GM21526 (cell line): ENCODE measurements at regions not wholly inside any gene's neighbourhood (a gene's known extent, or its start where the extent isn't known, plus 50 kb on each side); places are given as distances from the start of the nearest gene placed in this dataset.

Experiments
- ATAC-seq: cut with Tn5 transposase; IDR thresholded peaks from one replicate; pipeline ENCODE4 v1.9.1; 2021; ENCODE audit warnings: moderate library complexity; ENCODE audit not compliant: unreplicated experiment, low FRiP score

DNA sequence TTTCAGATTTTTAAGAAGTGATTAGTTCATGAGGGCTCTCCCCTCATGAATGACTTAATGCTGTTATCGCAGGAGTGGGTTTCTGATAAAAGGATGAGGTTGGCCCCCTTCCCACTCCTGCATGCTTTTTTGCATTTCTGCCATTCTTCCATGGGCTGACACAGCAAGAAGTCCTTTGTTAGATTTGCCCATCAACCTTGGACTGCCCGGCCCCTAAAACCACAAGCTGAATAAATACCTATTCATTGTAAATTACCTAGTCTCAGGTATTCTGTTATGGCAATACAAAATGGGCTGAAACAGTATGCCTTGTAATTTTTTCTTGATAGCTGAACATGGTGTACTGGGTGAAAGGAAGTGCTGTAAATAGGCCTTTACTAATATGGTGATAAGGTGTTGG lies 72.7 kb upstream of the DPH5 start:
- ATAC-seq = no peak

DNA sequence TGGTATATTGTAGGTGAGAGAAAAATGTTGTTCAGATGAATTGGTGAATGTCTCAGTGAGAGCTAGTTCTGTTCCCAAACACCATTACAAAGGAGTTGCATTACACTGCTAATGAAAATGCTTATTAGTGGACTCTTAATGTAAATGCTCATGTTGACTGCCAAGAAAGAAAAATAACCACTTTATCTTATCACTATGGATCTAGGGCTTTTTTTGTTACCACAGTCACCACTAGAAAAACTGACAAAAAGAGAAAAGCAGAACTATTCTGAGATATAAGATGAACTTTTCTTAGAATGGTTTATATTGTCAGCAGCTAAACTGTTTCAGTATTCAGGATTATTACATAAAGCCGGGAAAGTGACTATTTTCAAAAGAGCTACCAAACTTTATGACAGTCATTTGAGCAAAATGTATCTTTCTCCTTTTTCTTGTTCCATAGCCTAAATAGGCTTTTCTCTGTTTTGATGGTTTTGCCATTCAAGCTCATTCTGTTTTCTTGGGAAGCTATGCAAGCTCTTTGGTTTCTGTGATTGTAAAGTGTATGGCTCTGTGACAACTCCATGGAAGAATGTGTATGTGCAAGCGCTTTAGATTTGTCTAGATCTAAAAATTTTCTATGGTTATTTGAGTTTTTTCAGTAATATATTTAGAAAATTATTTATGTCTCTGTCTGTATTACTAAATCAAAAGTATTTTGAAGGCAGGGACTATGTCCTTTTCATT lies 64.2 kb upstream of the DPH5 start:
- ATAC-seq = no peak

DNA sequence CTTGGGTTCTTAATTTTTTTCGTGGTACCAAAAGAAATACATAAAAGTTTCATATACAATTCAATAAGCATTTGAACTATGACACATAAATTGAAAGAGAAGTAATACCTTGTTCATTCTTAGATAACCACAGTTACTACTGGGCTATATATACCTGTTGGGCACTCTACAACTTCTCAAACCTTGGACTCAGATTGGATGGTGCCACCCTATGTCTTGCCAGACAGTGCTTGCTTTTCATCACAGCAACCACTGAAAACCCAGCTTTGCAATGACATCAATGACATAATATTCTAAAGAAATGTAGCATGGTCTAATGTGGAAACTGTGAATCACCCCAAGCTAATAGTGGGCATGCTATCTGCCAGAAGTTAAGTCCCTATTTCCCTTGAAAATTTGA lies 62.8 kb upstream of the DPH5 start:
- ATAC-seq = no peak

DNA sequence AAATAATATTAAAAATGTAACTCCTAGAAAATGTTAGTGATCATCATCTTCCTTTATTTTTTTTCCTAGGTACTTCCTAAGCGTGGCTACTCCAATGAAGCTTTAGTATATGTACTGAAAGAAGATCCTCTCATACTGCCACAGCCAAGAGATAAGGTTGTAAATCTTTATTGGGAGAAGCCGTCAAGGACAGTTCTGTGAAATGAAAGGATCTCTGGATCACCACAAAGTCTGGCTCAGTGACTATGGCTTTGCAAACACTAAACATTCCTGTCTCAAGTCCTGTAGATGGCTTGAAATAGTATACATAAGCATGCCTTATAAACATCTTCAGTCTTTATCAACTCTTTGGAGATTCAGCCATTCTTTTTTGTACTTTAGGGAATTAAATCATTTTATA lies 61.2 kb upstream of the DPH5 start:
- ATAC-seq = no peak

DNA sequence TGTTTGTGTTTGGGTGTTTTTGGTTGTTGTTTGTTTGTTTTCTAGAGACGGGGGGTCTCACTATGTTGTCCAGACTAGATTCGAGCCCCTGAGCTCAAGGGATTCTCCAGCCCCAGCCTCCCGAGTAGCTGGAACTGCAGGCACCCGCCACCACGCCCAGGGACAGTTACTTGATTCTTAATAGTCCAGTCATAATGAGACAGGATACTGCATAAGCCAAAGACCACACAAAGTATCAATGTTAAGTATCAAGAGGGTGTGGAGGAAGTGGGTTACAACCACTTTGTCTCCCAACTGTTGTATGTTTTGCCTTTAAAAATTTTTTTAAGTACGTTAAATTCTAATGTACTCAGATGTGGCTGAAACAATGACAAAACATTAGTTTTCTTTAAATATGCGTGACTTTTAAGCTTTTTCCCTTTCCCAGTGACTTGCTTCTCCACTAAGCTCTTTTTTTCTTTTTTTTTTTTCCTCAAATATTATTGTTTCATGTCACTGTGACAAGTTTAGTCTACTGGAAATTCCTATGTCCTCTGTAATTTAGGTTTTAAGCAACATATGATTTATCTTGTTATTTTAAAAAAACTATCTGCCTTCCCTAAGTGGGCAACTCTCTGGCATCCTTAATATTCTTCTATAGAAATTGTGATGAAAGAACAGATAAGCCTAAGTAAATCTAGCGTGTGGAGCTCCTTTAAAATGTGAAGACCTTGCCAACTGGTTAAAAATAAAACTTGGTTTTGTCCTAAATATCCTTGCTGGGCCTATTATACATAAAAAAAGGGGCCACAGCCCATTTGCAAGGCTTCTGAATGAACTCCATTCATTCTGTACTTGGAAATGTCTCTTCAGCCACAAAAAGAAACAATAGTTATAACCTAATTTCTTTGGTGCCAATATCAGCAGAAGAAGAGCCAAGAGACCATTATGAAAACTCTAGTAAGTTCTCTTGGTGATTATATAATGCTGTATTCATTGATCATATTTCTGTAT lies 56.2 kb upstream of the DPH5 start:
- ATAC-seq = no peak

DNA sequence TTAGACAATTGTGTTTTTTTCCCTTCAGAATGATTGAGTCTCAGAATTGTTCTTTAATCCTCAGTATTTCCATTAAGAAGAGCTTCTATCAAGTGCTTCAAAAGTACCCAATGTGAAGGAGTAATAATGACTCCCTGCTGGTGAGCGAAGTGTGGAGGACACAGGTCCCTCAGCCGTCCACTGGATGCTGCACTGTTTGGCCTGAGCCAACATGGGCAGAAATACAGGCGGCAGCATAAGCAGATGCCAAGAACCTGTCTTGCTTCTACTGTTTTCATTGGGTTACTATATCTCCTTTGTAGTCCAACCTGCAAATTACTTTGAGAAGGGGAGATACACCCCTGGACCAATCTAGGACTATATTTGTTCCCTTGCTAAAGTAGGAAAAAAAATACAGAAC lies 55.3 kb upstream of the DPH5 start:
- no peak for ATAC-seq

DNA sequence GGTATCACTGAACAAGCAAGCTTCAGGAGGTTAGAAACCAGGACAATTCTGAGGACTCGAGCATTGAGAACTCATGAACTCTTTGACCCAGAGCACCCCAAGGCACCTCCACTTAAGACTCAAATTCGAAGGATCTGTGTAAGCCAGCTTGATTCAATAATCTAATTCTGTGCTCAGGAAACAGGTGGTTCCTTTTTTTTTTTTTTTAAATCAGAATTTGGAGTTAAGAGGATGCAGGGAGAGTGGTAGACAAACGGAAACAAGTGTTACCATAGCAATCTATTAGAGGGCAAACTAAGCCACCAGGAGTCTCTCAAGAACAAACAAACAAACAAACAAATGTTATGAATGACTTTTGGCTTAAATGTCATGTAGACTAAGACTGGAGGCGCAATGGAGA lies 53.8 kb upstream of the DPH5 start:
- ATAC-seq = no peak

DNA sequence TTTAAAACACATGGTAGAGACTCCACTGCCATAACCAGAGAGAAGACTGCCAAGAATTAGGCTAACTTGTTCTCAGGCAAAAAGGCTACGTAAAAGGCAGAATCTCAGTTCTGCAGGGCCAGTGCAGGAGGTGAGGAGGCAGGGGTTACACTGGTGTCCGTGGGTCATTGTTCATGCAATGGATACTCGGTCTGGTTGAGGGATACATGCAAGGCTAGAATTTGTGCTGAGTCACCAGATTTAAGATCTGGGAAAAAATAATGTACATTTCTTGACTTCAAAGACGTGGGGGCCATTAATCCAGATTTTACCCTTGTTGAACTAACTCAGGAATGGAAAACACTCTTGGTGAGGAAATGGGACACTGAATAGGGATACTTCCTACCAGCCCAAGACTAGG lies 52.3 kb upstream of the DPH5 start:
- no peak for ATAC-seq

DNA sequence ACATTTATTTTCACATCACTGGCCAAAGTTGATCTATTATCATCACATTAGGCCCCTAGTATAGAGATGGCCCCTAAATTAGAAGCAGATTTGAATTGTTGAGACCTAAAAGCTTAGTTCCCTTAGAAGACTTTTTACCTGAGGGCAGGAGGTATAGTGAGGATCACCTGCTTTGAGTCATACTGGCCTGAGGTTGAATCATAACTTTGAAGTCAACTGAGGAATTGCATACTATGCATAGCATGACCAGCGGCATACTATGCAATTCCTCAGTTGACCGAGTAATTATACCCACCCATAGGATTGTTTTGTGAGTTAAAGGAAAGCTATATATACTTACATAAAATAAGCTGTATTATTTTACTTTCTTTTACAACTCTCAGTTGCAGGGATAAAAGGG lies 50.3 kb upstream of the DPH5 start:
- ATAC-seq = no peak
